CD4-positive, alpha-beta T cell (primary cell): ENCODE measurements at regions not wholly inside any gene's neighbourhood (a gene's known extent, or its start where the extent isn't known, plus 50 kb on each side); places are given as distances from the start of the nearest gene placed in this dataset.

Experiments used
- ATAC-seq: fragments of 200-7000 bp; cut with Tn5 transposase; one replicate; pipeline ENCODE4 v1.10.0; 2022; ENCODE audit warnings: mild to moderate bottlenecking; ENCODE audit not compliant: poor library complexity
- CTCF ChIA-PET: fragments of 350-600 bp; sonication (Branson Sonifier 250); formaldehyde crosslinking; loops from one replicate; lab custom pipeline; 2021; ENCODE audit warnings: antibody characterized with exemption, inconsistent platforms; lab: Charles Lee
- POLR2A ChIA-PET: fragments of 350-600 bp; sonication (Branson Sonifier 250); formaldehyde crosslinking; loops from one replicate; lab custom pipeline; 2021; ENCODE audit warnings: antibody characterized with exemption, inconsistent platforms; lab: Charles Lee
- DNase-seq, 14 experiments: peaks; one replicate each; pipeline ENCODE4 v3.0.0-alpha.2; 2013 to 2020; ENCODE audit warnings: mixed read lengths in 2 of 14
- H3K27ac ChIP-seq, 2 donors: one replicate each; pipeline versions ENCODE4 v1.5.1 to v1.7.0; 2013; ENCODE audit warnings: low read length in 2 of 2, low read depth in 1 of 2, mild to moderate bottlenecking in 1 of 2
- H3K27me3 ChIP-seq, 2 experiments: 1 replicate in 1 of 2; 2 replicates in 1 of 2; pipeline versions ENCODE4 v1.6.1 to v1.7.0; 2013; ENCODE audit warnings: low read length in 2 of 2, control low read depth in 1 of 2, mild to moderate bottlenecking in 1 of 2, moderate library complexity in 1 of 2; ENCODE audit not compliant: insufficient read depth in 2 of 2, control insufficient read depth in 1 of 2
- H3K36me3 ChIP-seq: one replicate; pipeline ENCODE4 v1.6.1; 2013; ENCODE audit warnings: low read length, control low read depth; ENCODE audit not compliant: insufficient read depth
- H3K4me1 ChIP-seq: one replicate; pipeline ENCODE4 v1.6.1; 2013; ENCODE audit warnings: low read length, control low read depth; ENCODE audit not compliant: insufficient read depth
- H3K4me3 ChIP-seq: one replicate; pipeline ENCODE4 v1.5.1; 2013; ENCODE audit warnings: mild to moderate bottlenecking, low read length, moderate library complexity
- H3K9me3 ChIP-seq, 2 experiments: 1 replicate in 1 of 2; 2 replicates in 1 of 2; pipeline versions ENCODE4 v1.6.1 to v1.7.0; 2013; ENCODE audit warnings: low read length in 2 of 2, mild to moderate bottlenecking in 2 of 2, control low read depth in 1 of 2, moderate library complexity in 1 of 2; ENCODE audit not compliant: control insufficient read depth in 1 of 2, insufficient read depth in 1 of 2
- H3K27ac Mint-ChIP-seq: one replicate; pipeline ENCODE4 v1.8.0; 2020; ENCODE audit warnings: mixed read lengths
- H3K27me3 Mint-ChIP-seq: one replicate; pipeline ENCODE4 v1.8.0; 2021; ENCODE audit warnings: mixed read lengths
- H3K36me3 Mint-ChIP-seq: one replicate; pipeline ENCODE4 v1.8.0; 2021; ENCODE audit warnings: low read depth, mixed read lengths
- H3K4me1 Mint-ChIP-seq: one replicate; pipeline ENCODE4 v1.8.0; 2021; ENCODE audit warnings: low read depth, mixed read lengths
- H3K4me3 Mint-ChIP-seq: one replicate; pipeline ENCODE4 v1.8.0; 2020; ENCODE audit warnings: mild to moderate bottlenecking, mixed read lengths
- H3K9me3 Mint-ChIP-seq: one replicate; pipeline ENCODE4 v1.8.0; 2020; ENCODE audit warnings: mixed read lengths
- intact Hi-C, 2 experiments: fragments of 100-400 bp; cut with DNase I in 1 of 2; cut with micrococcal nuclease in 1 of 2; formaldehyde crosslinking; loops; one replicate each; pipeline versions ENCODE4 v1.15.1 to v1.9.0; 2023 to 2025; cut with DNase I, micrococcal nuclease
- TF ChIP-seq, protein P1 (sequence below): fragments of 200-600 bp; IDR thresholded peaks from one replicate; pipeline ENCODE4 v1.8.0; 2022; ENCODE audit warnings: antibody characterized with exemption, mild to moderate bottlenecking

DNA sequence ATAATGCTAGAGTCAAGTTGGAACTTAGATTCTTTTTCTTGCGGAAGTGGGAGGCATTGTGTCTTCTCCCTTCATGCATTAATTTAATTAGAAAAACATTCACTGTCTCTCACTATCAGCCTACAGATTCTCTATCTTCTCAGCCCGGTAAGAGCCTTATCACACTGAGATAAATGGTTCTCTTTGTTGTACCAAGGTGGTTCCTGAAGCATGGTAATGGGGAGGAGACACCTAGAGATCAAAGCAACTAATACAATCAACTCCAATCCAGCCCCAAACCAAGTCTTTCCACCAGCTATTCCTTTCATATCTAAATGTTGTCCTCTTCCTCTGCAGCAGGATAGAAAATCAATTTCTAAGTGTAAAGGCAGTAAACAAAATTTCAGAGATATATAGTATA lies 210.8 kb downstream of the DAD1 start:
- ChIA-PET CTCF (no interaction called here), POLR2A (no interaction called here)
- H3K27ac ChIP-seq: no peak overlapping the region
- H3K36me3 Mint-ChIP-seq: no peaks in the 10 kb centered on the region
- TF ChIP-seq, protein P1, sequence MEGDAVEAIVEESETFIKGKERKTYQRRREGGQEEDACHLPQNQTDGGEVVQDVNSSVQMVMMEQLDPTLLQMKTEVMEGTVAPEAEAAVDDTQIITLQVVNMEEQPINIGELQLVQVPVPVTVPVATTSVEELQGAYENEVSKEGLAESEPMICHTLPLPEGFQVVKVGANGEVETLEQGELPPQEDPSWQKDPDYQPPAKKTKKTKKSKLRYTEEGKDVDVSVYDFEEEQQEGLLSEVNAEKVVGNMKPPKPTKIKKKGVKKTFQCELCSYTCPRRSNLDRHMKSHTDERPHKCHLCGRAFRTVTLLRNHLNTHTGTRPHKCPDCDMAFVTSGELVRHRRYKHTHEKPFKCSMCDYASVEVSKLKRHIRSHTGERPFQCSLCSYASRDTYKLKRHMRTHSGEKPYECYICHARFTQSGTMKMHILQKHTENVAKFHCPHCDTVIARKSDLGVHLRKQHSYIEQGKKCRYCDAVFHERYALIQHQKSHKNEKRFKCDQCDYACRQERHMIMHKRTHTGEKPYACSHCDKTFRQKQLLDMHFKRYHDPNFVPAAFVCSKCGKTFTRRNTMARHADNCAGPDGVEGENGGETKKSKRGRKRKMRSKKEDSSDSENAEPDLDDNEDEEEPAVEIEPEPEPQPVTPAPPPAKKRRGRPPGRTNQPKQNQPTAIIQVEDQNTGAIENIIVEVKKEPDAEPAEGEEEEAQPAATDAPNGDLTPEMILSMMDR: no peak
- H3K36me3 ChIP-seq: no peaks in the 10 kb centered on the region
- no peaks in the 10 kb centered on the region for H3K4me1 ChIP-seq
- no peak overlapping the region for H3K27ac Mint-ChIP-seq
- H3K27me3 Mint-ChIP-seq: no peaks in the 10 kb centered on the region
- DNase-seq (no peak), ATAC-seq (no peak)
- H3K9me3 Mint-ChIP-seq: no peaks in the 10 kb centered on the region
- no peak overlapping the region for H3K4me3 Mint-ChIP-seq
- H3K27me3 ChIP-seq: no peaks in the 10 kb centered on the region
- intact Hi-C loops: loop anchor here (5.0 to 10.0 kb wide), 2 partner anchors 53 to 56 kb away; no protein-coding TSS in a partner anchor
- H3K4me1 Mint-ChIP-seq: no peaks in the 10 kb centered on the region
- no peak overlapping the region for H3K4me3 ChIP-seq
- H3K9me3 ChIP-seq: no peaks in the 10 kb centered on the region

DNA sequence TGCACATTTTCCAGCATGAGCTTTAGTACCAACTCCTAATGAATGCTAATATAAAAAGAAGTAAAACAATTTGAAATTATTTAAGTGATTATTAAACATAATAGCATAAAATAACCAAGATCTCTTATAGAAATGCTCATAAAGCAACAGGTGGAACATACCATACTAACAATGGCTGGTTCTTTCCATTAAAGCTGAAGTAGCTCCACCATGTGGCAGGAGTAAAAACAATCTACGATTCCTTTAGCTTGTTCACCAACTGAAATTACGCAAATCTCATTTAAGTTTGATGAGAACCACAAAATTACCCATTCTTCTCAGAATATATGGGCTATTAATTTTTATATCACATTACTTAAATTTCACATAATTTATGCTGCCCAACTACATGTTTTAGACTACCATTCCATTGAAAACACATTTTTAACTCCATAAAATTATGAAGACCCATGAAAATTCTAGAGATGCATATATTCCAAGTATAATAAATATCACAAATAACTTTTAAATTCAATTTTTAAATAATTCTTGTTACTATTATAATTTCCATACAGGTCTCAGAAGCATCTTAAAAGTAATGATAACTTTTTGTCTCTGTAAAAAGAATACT lies 213.6 kb downstream of the DAD1 start:
- Histone ChIP-seq H3K4me3 (no peak overlapping the region), H3K9me3 (no peaks in the 10 kb centered on the region), H3K36me3 (no peaks in the 10 kb centered on the region), H3K27ac (no peak overlapping the region), H3K4me1 (no peaks in the 10 kb centered on the region), H3K27me3 (no peaks in the 10 kb centered on the region)
- DNase-seq: peak in 2 of 14 experiments; percentile 9 to 13
- Mint-ChIP-seq H3K36me3 (no peaks in the 10 kb centered on the region), H3K4me1 (no peaks in the 10 kb centered on the region), H3K4me3 (no peak overlapping the region), H3K27me3 (no peaks in the 10 kb centered on the region), H3K9me3 (no peaks in the 10 kb centered on the region), H3K27ac (no peak overlapping the region)
- TF ChIP-seq, protein P1: no peak
- ChIA-PET POLR2A (no interaction called here), CTCF (no interaction called here)
- no peak for ATAC-seq
- intact Hi-C loops: loop anchor here (5.0 to 10.0 kb wide), 2 partner anchors 51 to 53 kb away; no protein-coding TSS in a partner anchor

DNA sequence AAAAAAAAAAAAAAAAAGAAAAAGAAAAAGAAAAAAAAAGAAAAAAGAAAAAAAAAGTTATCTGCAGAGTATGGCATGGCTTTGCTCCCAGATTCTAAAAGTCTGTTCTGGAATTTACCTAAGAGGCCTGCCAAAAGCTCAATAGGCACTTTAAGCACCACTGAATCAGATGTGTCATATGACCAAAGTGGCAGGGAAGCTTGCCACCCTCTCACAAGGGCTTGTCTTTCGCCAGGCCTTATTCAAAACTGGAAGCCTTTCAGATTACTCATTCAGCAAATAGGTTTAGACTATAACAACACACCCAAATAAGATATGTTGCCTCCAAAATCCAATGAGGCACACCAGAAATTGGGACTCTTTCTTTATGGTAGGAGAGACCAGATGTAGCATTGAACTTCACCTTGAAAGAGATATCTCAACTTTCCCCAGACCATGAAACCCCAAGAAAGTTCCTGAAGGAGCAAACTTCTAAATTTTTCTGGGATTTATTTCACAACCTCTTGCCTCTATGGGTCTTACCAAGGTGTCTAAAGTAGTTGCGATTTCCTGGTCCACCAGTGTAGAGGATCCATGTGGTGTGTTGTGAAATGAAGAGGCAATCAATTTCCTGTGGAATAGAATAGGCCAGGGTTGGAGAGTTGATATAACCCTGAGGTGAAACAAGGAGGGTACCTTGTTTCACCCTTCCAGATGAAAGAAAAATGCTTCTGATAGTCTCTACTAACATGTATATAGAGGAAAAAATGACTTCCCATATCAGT lies 218.8 kb downstream of the DAD1 start:
- ATAC-seq: no peak
- H3K4me3 Mint-ChIP-seq: no peak overlapping the region
- H3K4me1 Mint-ChIP-seq: no peaks in the 10 kb centered on the region
- POLR2A ChIA-PET: no interaction called here
- CTCF ChIA-PET: interaction anchor here (0.6 kb wide), 1 partner anchor 187 kb away, joined by 3 read pairs; no protein-coding TSS in a partner anchor
- no peak overlapping the region for H3K27ac ChIP-seq
- no peaks in the 10 kb centered on the region for H3K36me3 ChIP-seq
- intact Hi-C loops: loop anchor here in 1 of 2 experiments (10.0 kb wide), 1 partner anchor 45 kb away; no protein-coding TSS in a partner anchor
- no peaks in the 10 kb centered on the region for H3K4me1 ChIP-seq
- no peaks in the 10 kb centered on the region for H3K9me3 ChIP-seq
- H3K9me3 Mint-ChIP-seq: no peaks in the 10 kb centered on the region
- no peak for DNase-seq
- no peaks in the 10 kb centered on the region for H3K27me3 ChIP-seq
- no peak overlapping the region for H3K27ac Mint-ChIP-seq
- H3K36me3 Mint-ChIP-seq: no peaks in the 10 kb centered on the region
- TF ChIP-seq, protein P1: no peak
- no peaks in the 10 kb centered on the region for H3K27me3 Mint-ChIP-seq
- no peak overlapping the region for H3K4me3 ChIP-seq
